T-cell (primary cell): ENCODE measurements at regions not wholly inside any gene's neighbourhood (a gene's known extent, or its start where the extent isn't known, plus 50 kb on each side); places are given as distances from the start of the nearest gene placed in this dataset.
"Not testable (repeated sequence)": the region's sequence is repeated elsewhere in the genome, so short reads cannot be mapped to it uniquely, and the experiment has no call there.

ENCODE experiments used
- ATAC-seq, 4 experiments: fragments of 200-7000 bp in 3 of 4; fragments of 150-1000 bp in 1 of 4; cut with Tn5 transposase; replicated peaks in 1 of 4; 1 replicate in 3 of 4; 2 replicates in 1 of 4; pipeline ENCODE4 v1.10.0; 2021; ENCODE audit warnings: moderate library complexity in 3 of 4, mild to moderate bottlenecking in 2 of 4, moderate number of reproducible peaks in 1 of 4
- CTCF ChIA-PET, 2 donors: fragments of 300-600 bp; sonication (Branson Sonifier 250); formaldehyde crosslinking; loops; one replicate each; lab custom pipeline; 2022; ENCODE audit warnings: antibody characterized with exemption in 2 of 2; lab: Charles Lee
- POLR2A ChIA-PET, 2 donors: fragments of 300-600 bp; sonication (Branson Sonifier 250); formaldehyde crosslinking; loops; one replicate each; lab custom pipeline; 2022; ENCODE audit warnings: antibody characterized with exemption in 2 of 2; lab: Charles Lee
- DNase-seq, 35 experiments: peaks; one replicate each; pipeline versions ENCODE4 v3.0.0 to v3.0.0-alpha.2; 2013 to 2023
- H3K27ac ChIP-seq: one replicate; pipeline ENCODE4 v1.5.1; 2013; ENCODE audit warnings: low read length
- H3K27me3 ChIP-seq, 2 experiments: replicated peaks in 1 of 2; 1 replicate in 1 of 2; 2 replicates in 1 of 2; pipeline versions ENCODE4 v1.6.1 to v1.7.0; 2013; ENCODE audit warnings: low read length in 1 of 2, mixed read lengths in 1 of 2; ENCODE audit not compliant: control insufficient read depth in 2 of 2, insufficient read depth in 2 of 2; ENCODE audit errors: extremely low read depth in 1 of 2
- H3K36me3 ChIP-seq, 2 donors: 1 replicate in 1 of 2; 2 replicates in 1 of 2; pipeline versions ENCODE4 v1.6.1 to v1.7.0; 2013; ENCODE audit warnings: low read length in 1 of 2; ENCODE audit not compliant: control insufficient read depth in 2 of 2, insufficient read depth in 1 of 2; ENCODE audit errors: extremely low read depth in 1 of 2
- H3K4me1 ChIP-seq, 2 experiments: 1 replicate in 1 of 2; 2 replicates in 1 of 2; pipeline versions ENCODE4 v1.6.1 to v1.7.0; 2013; ENCODE audit warnings: low read length in 2 of 2, mixed read lengths in 1 of 2; ENCODE audit not compliant: insufficient read depth in 2 of 2, control insufficient read depth in 1 of 2; ENCODE audit errors: extremely low read depth in 1 of 2
- H3K4me3 ChIP-seq, 2 donors: 1 replicate in 1 of 2; 2 replicates in 1 of 2; pipeline versions ENCODE4 v1.5.1 to v1.7.0; 2013; ENCODE audit warnings: mild to moderate bottlenecking in 2 of 2, low read length in 1 of 2, moderate library complexity in 1 of 2; ENCODE audit not compliant: control insufficient read depth in 1 of 2; ENCODE audit errors: extremely low read depth in 1 of 2
- H3K9me3 ChIP-seq: 2 replicates; pipeline ENCODE4 v1.7.0; 2013
- H3K27ac Mint-ChIP-seq, 2 donors: one replicate each; pipeline ENCODE4 v1.8.0; 2020 to 2021; ENCODE audit warnings: mild to moderate bottlenecking in 2 of 2, mixed read lengths in 2 of 2
- H3K27me3 Mint-ChIP-seq, 2 donors: one replicate each; pipeline ENCODE4 v1.8.0; 2021 to 2022; ENCODE audit warnings: mixed read lengths in 2 of 2
- H3K36me3 Mint-ChIP-seq: one replicate; pipeline ENCODE4 v1.8.0; 2021; ENCODE audit warnings: mixed read lengths
- H3K4me1 Mint-ChIP-seq, 3 donors: one replicate each; pipeline ENCODE4 v1.8.0; 2020 to 2022; ENCODE audit warnings: mixed read lengths in 3 of 3, mild to moderate bottlenecking in 1 of 3
- H3K4me3 Mint-ChIP-seq, 3 donors: one replicate each; pipeline ENCODE4 v1.8.0; 2020 to 2022; ENCODE audit warnings: mild to moderate bottlenecking in 3 of 3, mixed read lengths in 3 of 3, moderate library complexity in 3 of 3
- H3K9me3 Mint-ChIP-seq, 3 donors: one replicate each; pipeline ENCODE4 v1.8.0; 2020 to 2022; ENCODE audit warnings: mixed read lengths in 3 of 3
- WGBS: methylation state at CpG from one replicate; pipeline ENCODE4 v1.1.5; 2013; ENCODE audit warnings: missing lambda C conversion rate; ENCODE audit not compliant: insufficient coverage; 5-methylcytosine and 5-hydroxymethylcytosine counted together

DNA sequence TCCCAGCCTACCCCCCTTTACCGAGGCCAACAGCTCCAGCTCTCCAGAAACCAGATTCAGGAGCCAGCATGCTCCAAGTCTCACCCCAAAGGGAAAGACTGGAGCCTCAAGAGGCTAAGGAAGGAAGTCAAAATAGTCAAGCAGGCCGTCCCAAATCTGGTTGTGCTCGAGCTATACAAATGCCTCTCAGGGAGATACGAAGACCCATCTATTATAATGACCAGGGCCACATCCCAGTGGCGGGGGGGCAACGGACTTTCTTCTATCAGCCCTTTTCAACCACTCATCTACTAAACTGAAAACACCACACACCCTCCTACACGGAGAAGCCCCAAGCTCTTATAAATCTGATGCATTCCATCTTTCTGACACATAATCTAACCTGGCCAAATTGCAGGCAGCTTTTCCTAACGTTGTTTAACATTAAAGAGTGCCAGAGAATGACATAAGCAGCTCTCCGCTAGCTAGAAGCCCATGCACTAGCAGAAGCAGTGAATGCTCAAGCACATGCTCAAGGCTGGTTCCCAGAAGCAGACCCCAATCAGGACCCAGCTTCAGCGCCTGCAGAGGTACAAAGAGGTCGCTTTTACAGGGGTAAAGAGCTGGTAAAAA is 104.6 kb upstream of the ZNF98 start:
- ATAC-seq (no peak), DNase-seq (no peak)
- Histone ChIP-seq H3K9me3 (peaks cover 4% of the 10 kb centered on the region), H3K4me1 (no peaks in the 10 kb centered on the region), H3K27ac (no peak overlapping the region), H3K4me3 (no peak overlapping the region), H3K27me3 (no peaks in the 10 kb centered on the region), H3K36me3 (no peaks in the 10 kb centered on the region)
- Mint-ChIP-seq H3K27me3 (no peaks in the 10 kb centered on the region), H3K4me3 (no peak overlapping the region), H3K9me3 (peaks cover 3 to 31% (median 30%) of the 10 kb centered on the region in 3 donors), H3K27ac (no peak overlapping the region), H3K36me3 (no peaks in the 10 kb centered on the region), H3K4me1 (no peaks in the 10 kb centered on the region)
- ChIA-PET CTCF (interaction anchor here in 1 of 2 donors (0.6 kb wide), 1 partner anchor 1326 kb away, joined by 3 read pairs; no protein-coding TSS in a partner anchor), POLR2A (no interaction called here)
- 44% methylated on average over 7 of the region's 11 CpGs for WGBS

DNA sequence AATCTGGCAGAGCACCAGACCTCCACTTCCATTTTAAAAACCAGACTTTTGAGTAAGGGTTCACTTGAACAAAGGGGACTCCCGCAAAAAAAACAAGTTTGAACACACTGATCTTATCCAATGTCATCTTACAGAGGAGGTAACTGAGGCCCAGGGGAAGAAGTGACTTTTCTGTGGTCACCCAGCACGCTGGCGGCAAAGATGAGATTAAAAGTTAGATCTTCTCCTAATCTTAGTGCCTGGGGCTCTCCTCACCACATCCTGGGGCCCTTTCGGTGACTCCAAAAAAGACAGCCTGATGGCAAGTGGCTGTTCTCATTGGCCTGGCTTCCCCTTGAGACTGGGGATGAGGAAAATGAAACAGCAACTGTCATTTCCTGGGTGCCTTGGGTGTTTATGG is 101.8 kb upstream of the ZNF98 start:
- Mint-ChIP-seq H3K27ac (no peak overlapping the region), H3K4me3 (no peak overlapping the region), H3K36me3 (no peaks in the 10 kb centered on the region), H3K27me3 (no peaks in the 10 kb centered on the region), H3K4me1 (no peaks in the 10 kb centered on the region), H3K9me3 (peaks cover 10 to 39% (median 28%) of the 10 kb centered on the region in 3 donors)
- Histone ChIP-seq H3K27ac (no peak overlapping the region), H3K36me3 (no peaks in the 10 kb centered on the region), H3K4me3 (no peak overlapping the region), H3K9me3 (no peaks in the 10 kb centered on the region), H3K4me1 (no peaks in the 10 kb centered on the region), H3K27me3 (no peaks in the 10 kb centered on the region)
- DNase-seq = no peak
- CTCF ChIA-PET = no interaction called here
- POLR2A ChIA-PET = no interaction called here
- 100% methylated on average over 1 of the region's 4 CpGs for WGBS
- ATAC-seq = no peak

DNA sequence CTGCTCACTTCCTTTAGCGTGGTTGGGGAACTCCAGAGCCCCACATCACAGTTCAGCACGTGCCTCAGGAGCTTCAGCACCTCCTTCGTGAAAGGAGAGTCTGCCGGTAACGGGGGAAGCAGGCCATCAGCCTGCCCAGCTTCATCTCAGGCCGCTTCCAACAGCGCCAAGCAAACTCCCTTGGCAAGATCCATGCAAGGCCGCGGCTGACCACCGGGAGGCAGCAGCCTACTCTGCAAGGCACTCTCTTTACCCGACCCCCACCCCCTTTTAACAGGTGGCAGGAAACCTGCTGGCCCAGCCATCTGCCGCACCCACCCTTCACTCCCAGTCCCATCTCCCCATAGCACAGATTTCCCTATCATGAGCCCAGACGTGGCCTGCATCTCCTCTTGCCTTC is 97.4 kb upstream of the ZNF98 start:
- H3K27ac ChIP-seq, DNase-seq, H3K27me3 ChIP-seq, POLR2A ChIA-PET, H3K4me1 ChIP-seq, H3K36me3 ChIP-seq, CTCF ChIA-PET, ATAC-seq, H3K36me3 Mint-ChIP-seq, H3K27me3 Mint-ChIP-seq, H3K27ac Mint-ChIP-seq, H3K4me1 Mint-ChIP-seq, H3K4me3 Mint-ChIP-seq, H3K9me3 ChIP-seq, H3K4me3 ChIP-seq: not testable (repeated sequence)
- 27% methylated on average over 10 of the region's 13 CpGs for WGBS
- H3K9me3 Mint-ChIP-seq = peaks cover 16 to 35% (median 25%) of the 10 kb centered on the region in 3 donors

DNA sequence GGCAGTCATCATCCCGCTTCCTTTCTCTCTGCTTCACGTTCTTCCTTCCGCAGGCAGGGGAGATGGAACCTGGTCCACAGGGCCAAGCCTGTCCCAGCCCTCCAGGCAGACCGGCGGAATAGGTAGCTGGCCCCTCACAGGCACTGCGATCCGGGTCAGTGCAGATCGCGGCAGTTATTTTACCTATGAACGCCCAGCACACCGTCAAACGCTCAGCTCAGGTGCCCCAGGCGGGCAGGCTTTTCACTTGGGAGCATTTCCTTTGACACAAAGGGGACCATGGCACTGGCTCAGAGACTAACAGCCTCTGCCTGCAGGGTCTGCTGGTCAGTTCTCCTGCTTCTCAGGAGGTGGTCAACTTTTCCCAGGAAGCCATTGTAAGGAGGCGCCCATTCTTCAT is 97.0 kb upstream of the ZNF98 start:
- ATAC-seq (no peak), DNase-seq (no peak)
- H3K4me3 ChIP-seq = no peak overlapping the region
- no peaks in the 10 kb centered on the region for H3K9me3 ChIP-seq
- 92% methylated on average over 13 of the region's 14 CpGs for WGBS
- Mint-ChIP-seq H3K4me3 (no peak overlapping the region), H3K9me3 (peaks cover 16 to 35% (median 23%) of the 10 kb centered on the region in 3 donors), H3K4me1 (no peaks in the 10 kb centered on the region), H3K27me3 (no peaks in the 10 kb centered on the region), H3K36me3 (no peaks in the 10 kb centered on the region), H3K27ac (no peak overlapping the region)
- POLR2A ChIA-PET = no interaction called here
- H3K27ac ChIP-seq = no peak overlapping the region
- H3K4me1 ChIP-seq = no peaks in the 10 kb centered on the region
- H3K36me3 ChIP-seq = no peaks in the 10 kb centered on the region
- no peaks in the 10 kb centered on the region for H3K27me3 ChIP-seq
- CTCF ChIA-PET = no interaction called here

DNA sequence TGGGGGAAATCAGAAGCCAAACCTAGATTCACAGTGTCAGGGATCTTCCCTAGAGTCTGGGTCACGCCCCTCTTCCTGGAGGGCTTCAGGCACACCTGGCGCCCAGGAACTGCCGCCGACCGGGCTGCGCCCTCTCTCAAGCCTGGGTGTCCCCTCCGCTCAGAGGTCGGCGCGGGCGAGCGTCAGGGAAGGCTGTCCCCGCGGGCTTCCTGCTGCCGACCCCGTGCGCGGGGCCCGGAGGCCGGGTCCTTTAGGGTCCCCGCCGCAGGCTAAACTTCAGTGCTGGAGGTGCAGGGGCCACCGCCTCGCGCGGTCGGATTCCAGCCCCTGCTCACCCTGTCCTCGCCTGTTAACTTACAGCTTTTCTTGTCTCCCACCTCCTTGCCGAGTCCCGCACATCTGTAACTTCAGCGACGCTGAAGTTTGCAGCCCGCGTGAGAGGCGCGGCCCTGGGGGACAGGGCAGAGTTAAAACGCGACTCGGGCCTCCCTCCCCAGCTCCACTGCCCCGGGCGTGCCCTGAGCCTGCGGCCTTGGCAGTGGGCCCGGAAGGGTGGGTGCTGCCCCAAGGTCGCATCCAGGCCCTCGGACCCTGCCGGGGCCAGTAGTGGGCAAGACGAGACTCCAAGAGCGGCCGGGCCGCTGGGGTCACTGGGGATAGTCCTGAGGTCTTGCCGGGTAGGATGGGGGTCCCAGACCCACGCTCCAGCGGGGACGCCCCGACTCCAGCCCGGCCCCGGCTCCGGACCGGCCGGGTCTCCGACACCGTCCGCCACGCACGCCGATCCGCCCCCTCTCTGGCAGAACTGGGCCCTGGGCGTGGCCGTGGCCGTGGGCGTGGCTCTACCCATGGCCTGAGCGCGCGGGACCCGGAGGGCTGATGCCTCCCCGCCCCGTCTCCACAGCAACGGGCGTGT is 95.6 kb upstream of the ZNF98 start:
- ATAC-seq (no peak), DNase-seq (no peak)
- Mint-ChIP-seq H3K36me3 (no peaks in the 10 kb centered on the region), H3K4me1 (no peaks in the 10 kb centered on the region), H3K4me3 (no peak overlapping the region), H3K27me3 (no peaks in the 10 kb centered on the region), H3K27ac (no peak overlapping the region), H3K9me3 (peaks cover 15 to 28% (median 20%) of the 10 kb centered on the region in 3 donors)
- no peaks in the 10 kb centered on the region for H3K4me1 ChIP-seq
- CTCF ChIA-PET = no interaction called here
- no peaks in the 10 kb centered on the region for H3K9me3 ChIP-seq
- POLR2A ChIA-PET = no interaction called here
- H3K4me3 ChIP-seq = peak overlapping the region in 1 of 2 donors; percentile 17
- no peaks in the 10 kb centered on the region for H3K27me3 ChIP-seq
- no peak overlapping the region for H3K27ac ChIP-seq
- WGBS = 66% methylated on average over 78 of the region's 79 CpGs
- H3K36me3 ChIP-seq = no peaks in the 10 kb centered on the region

DNA sequence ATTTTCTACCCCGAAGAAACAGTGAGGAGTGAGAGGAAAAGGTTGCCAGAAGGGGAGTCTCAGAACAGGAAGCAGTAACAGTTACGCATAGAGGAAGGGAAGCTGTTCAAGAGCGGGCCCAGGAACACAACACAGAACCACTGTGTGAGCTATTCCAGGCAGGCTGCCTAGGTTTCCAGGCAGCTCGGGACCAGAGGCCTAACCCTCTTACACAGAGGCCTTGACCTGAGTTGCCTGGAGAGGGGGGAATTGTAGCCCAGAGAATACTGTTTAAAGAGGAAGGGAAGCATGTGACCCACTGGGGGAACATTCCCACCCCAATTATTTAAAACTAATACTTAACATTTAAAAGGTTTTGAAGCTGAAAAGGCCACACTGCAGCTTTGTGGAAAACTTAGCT is 93.3 kb upstream of the ZNF98 start:
- H3K4me3 Mint-ChIP-seq = no peak overlapping the region
- peaks cover 14 to 28% (median 16%) of the 10 kb centered on the region in 3 donors for H3K9me3 Mint-ChIP-seq
- H3K27me3 ChIP-seq = peaks cover 0 to 3% of the 10 kb centered on the region in 2 experiments
- no peaks in the 10 kb centered on the region for H3K36me3 ChIP-seq
- no peaks in the 10 kb centered on the region for H3K36me3 Mint-ChIP-seq
- no peaks in the 10 kb centered on the region for H3K27me3 Mint-ChIP-seq
- H3K4me1 Mint-ChIP-seq = no peaks in the 10 kb centered on the region
- no peak overlapping the region for H3K27ac ChIP-seq
- H3K4me1 ChIP-seq = no peaks in the 10 kb centered on the region
- 88% methylated on average over 2 of the region's 4 CpGs for WGBS
- no peaks in the 10 kb centered on the region for H3K9me3 ChIP-seq
- DNase-seq (no peak), ATAC-seq (no peak)
- no peak overlapping the region for H3K4me3 ChIP-seq
- no peak overlapping the region for H3K27ac Mint-ChIP-seq
- POLR2A ChIA-PET = interaction anchor here in 1 of 2 donors (0.7 kb wide), 1 partner anchor 133 kb away, joined by 5 read pairs; no protein-coding TSS in a partner anchor
- CTCF ChIA-PET = no interaction called here
